SK-N-MC (cell line): ENCODE measurements at regions not wholly inside any gene's neighbourhood (a gene's known extent, or its start where the extent isn't known, plus 50 kb on each side); places are given as distances from the start of the nearest gene placed in this dataset.

Source experiments
- DNase-seq: peaks from one replicate; pipeline ENCODE4 v3.0.0-alpha.2; 2011; ENCODE audit warnings: low read depth, low spot score
- H3K27ac ChIP-seq: fragments of 200-600 bp; sonication (generic); 2 replicates; pipeline ENCODE4 v1.5.1; 2016; ENCODE audit warnings: mixed run types
- H3K36me3 ChIP-seq: fragments of 200-600 bp; sonication (generic); 2 replicates; pipeline ENCODE4 v1.6.1; 2017; ENCODE audit warnings: antibody characterized with exemption, low read length, mixed read lengths; ENCODE audit not compliant: insufficient read depth
- H3K4me3 ChIP-seq: fragments of 200-600 bp; sonication (generic); 2 replicates; pipeline ENCODE4 v1.5.1; 2016
- H3K9ac ChIP-seq: fragments of 200-600 bp; sonication (generic); 2 replicates; pipeline ENCODE4 v1.8.0; 2017; ENCODE audit warnings: mixed run types, mixed read lengths; ENCODE audit not compliant: insufficient read length
- H3K9me3 ChIP-seq: fragments of 200-600 bp; sonication (generic); 2 replicates; pipeline ENCODE4 v1.6.1; 2017; ENCODE audit warnings: low read depth, mild to moderate bottlenecking, antibody characterized with exemption, low read length, moderate library complexity, mixed read lengths
- EZH2 ChIP-seq: fragments of 200-600 bp; sonication (generic); IDR thresholded peaks from one replicate; pipeline ENCODE4 v1.6.1; 2017; ENCODE audit warnings: antibody characterized with exemption
- FOXP2 ChIP-seq: optimal IDR thresholded peaks from 2 replicates; pipeline ENCODE3; 2011; ENCODE audit warnings: mild to moderate bottlenecking, moderate library complexity; ENCODE audit not compliant: insufficient read depth; ENCODE audit errors: extremely low read length, control extremely low read depth
- POLR2AphosphoS5 ChIP-seq: IDR thresholded peaks from 2 replicates; pipeline ENCODE4 v1.6.1; 2012; ENCODE audit warnings: mild to moderate bottlenecking, low read depth, low read length, borderline replicate concordance

DNA sequence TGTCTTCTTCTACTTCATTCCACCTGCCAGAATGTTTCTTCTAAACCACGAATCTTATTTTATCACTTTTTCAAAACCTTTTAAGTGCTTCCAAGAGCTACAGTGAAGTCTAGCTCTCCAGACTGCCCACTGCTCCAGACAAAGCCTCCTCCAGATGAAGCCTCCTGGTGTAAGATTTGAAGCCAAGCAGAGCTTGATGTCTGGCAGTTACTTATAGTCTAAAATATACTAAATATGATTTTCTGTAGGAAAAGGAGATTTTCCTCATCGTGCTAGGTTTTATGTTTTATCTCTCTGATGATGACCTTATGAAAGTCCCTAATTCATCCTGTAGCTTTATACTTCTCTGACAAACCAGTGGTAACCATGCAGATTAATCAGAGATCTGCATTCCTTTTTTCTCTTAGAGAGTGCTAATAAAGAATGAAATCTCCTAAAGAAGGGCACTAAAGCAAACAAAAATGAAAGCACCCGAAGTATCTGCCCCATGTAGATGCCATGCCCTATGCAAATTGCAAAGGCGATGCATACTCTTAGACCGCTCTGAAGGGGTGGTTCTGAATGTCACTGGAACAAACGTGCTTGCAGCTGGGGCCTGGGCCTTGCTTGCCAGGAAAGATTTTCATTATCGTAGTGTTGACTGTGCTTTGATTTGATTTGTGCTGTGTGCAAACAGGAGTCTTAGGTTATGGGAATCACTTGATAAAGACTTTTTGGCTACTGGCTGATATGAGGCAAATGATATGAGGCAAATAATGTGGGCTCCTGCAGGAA, 314.2 kb downstream of the PID1 start:
- TF ChIP-seq POLR2AphosphoS5 (no peak), EZH2 (no peak), FOXP2 (no peak)

DNA sequence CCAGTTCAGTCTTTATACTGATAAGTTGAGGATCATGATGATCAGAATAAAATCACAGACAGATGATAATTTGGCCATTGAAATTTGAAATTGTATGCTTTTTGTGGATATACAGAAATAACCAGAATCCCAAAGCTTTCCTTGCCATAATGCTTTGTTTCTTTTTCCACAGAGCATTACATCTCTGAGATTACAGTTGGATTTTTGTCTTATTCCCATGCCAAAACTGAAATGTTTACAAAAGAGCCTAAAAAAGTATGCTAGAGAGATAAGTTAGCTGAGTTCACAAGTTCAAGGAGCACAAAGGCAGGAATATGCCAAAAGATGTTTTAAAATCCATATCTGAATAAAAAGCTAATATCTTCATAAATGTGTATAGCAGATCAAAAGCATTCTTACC, 321.3 kb downstream of the PID1 start:
- no peaks in the 10 kb centered on the region for H3K9me3 ChIP-seq

More for the DNA sequence above, 314.2 kb downstream of the PID1 start:
- Histone ChIP-seq H3K4me3 (no peak overlapping the region), H3K27ac (no peak overlapping the region), H3K9ac (no peak overlapping the region), H3K36me3 (no peaks in the 10 kb centered on the region), H3K9me3 (no peaks in the 10 kb centered on the region)
- no peak for DNase-seq

DNA sequence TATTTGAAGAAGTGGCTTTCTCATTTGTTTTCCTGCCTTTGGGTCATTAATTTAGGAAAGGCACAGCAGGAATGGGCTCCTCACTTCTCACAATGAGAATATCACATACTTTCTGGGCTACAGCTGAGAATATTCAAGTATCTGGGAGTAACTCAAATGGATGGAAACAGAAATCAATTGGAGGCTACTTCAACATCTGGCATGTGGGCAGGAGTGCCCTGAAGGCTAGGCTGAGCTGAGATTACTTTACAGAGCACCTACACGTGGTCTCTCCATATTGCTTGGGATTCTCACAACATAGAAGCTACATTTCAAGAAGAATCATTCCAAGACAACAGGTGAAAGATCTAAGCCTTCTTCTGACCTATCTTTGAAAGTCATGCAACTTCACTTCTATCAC, 325.4 kb downstream of the PID1 start:
- Histone ChIP-seq H3K27ac (no peak overlapping the region), H3K9ac (no peak overlapping the region), H3K36me3 (no peaks in the 10 kb centered on the region), H3K4me3 (no peak overlapping the region), H3K9me3 (no peaks in the 10 kb centered on the region)
- TF ChIP-seq EZH2 (no peak), POLR2AphosphoS5 (no peak), FOXP2 (no peak)
- DNase-seq = no peak

More for the DNA sequence above, 321.3 kb downstream of the PID1 start:
- no peak overlapping the region for H3K9ac ChIP-seq
- H3K27ac ChIP-seq = no peak overlapping the region
- H3K36me3 ChIP-seq = no peaks in the 10 kb centered on the region
- TF ChIP-seq FOXP2 (no peak), POLR2AphosphoS5 (no peak), EZH2 (no peak)
- DNase-seq = no peak
- no peak overlapping the region for H3K4me3 ChIP-seq

DNA sequence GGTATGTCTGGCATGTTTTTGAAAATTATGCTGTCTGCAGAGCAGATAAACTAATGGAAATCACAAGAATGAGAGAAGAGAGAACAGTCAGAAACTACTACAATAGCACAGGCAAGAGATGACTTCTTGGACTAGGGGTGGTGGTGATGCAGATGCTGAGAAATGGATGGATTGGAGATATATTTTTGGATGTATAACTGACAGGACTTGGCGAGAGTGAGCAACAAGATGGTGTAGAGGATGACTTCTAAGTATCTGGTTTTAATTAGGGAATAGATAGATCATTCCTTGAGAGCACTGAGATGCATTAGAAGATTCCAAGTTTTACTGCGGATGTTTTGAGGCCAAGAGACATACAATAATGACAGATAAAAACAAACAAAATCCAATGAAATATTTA, 328.2 kb downstream of the PID1 start:
- no peak for DNase-seq
- Histone ChIP-seq H3K9me3 (no peaks in the 10 kb centered on the region), H3K27ac (no peak overlapping the region), H3K9ac (no peak overlapping the region), H3K36me3 (no peaks in the 10 kb centered on the region), H3K4me3 (no peak overlapping the region)
- TF ChIP-seq FOXP2 (no peak), EZH2 (no peak), POLR2AphosphoS5 (no peak)

DNA sequence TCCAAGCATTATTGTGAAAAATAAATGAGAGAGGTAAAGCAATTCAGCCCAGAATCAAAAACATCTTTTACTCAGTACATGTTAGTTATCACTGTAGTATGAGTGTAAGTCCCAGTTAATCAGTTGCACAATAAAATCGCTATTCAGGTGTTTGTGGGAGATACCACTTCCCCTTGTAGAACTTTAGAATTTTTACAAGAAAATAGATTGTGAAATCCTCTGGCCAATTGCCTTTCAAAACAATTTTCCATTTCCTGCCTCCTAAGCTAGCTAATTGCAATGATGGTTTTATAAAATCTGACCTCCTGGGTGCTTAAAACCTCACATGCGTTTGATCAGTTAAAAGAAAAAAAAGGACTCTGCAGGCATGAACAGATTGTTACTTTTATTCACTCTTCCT, 332.5 kb downstream of the PID1 start:
- H3K9ac ChIP-seq = no peak overlapping the region
- H3K9me3 ChIP-seq = no peaks in the 10 kb centered on the region; the same call in 1 of the 2 replicates
- TF ChIP-seq EZH2 (no peak), FOXP2 (no peak)
- no peak overlapping the region for H3K27ac ChIP-seq
- no peaks in the 10 kb centered on the region for H3K36me3 ChIP-seq
- no peak overlapping the region for H3K4me3 ChIP-seq
- DNase-seq = peak; percentile 34

DNA sequence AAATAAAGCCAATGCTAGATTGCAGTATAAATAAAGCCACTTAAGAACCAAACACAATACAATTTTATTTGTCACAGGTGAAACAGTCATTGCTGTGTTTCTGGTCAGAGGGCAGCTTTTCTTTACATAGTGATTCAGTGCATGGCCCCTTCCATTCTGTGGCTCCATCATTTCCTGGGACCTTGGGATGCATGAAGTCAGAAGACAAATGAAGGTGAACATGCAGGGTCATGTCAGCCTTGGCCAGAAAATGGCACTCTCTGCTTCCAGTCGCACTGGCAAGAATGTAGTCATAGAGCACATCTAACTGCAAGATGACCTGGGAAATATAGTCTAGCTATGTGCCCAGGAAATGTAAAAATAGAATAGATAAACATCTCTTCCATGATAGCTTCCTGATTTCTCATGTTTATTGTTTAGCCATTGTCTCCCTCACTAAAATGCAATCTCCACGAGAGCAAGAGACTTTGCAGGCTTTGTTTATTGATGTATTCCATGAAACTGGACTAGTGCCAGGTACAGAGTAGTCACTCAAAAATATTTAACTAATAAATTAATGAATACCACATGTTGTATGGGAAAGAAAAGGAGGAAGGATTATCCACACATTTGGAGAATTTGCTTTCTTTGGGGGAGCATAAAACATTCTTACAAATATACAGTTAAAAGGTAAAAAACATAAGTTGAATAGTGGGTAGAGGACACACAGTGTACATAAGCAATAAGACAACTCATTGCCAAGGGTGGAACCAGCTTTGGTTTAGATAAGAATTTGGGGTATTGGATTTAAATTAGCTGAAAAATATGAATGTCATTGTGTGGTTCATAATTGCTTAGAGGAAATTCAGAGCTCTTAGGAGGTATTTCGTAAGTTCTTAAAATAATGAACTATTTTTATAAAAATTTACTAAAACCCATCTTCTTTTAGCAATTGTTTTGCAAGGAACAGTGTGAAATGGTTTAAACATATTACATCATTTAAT, 343.8 kb downstream of the PID1 start:
- Histone ChIP-seq H3K9me3 (no peaks in the 10 kb centered on the region; the same call in 1 of the 2 replicates), H3K27ac (peak overlapping the region; percentile 72), H3K9ac (no peak overlapping the region), H3K36me3 (no peaks in the 10 kb centered on the region), H3K4me3 (no peak overlapping the region)
- peak; percentile 20 for DNase-seq
- TF ChIP-seq EZH2 (no peak), POLR2AphosphoS5 (no peak), FOXP2 (no peak)

DNA sequence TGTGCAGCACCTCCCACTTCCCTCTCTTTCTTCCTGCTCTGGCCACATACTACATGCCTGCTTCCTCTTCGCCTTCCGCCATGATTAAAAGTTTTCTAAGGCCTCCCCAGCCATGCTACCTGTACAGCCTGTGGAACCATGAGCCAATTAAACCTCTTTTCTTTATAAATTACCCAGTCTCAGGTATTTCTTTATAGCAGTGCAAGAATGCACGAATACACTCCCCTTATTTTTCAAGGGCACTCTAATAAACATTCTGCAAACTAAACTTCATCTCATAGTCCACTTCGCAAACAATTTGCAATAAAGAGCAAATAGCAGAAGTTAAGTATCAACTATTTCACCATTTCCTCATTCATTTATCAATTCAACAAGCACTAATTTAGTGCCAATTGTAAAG, 351.3 kb downstream of the PID1 start:
- Histone ChIP-seq H3K9me3 (no peaks in the 10 kb centered on the region), H3K36me3 (no peaks in the 10 kb centered on the region), H3K4me3 (no peak overlapping the region), H3K9ac (no peak overlapping the region), H3K27ac (no peak overlapping the region)
- no peak for DNase-seq
- TF ChIP-seq POLR2AphosphoS5 (no peak), FOXP2 (no peak), EZH2 (no peak)

DNA sequence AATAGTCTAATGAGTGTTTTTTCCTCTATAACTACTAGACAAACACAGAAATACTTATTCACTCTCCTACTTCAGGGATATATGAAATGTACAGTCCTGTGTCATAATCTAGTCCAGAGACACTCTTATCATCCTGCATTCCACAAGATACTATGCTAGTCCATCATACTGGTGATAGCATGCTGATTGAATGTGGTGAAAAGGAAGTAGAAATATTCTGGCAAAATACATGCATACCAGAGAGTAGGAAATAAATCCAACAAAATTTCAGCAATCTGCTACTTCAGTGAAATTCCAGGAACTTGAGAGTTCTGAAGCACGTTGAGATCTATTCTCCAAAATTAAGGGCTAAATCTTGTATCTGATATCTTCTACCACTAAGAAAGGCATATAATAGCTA, 353.9 kb downstream of the PID1 start:
- H3K4me3 ChIP-seq = no peak overlapping the region
- H3K36me3 ChIP-seq = no peaks in the 10 kb centered on the region
- no peaks in the 10 kb centered on the region for H3K9me3 ChIP-seq
- H3K9ac ChIP-seq = no peak overlapping the region
- H3K27ac ChIP-seq = no peak overlapping the region
- DNase-seq = no peak
- TF ChIP-seq FOXP2 (no peak), EZH2 (no peak), POLR2AphosphoS5 (no peak)
